ENCODE measurements at regions not wholly inside any gene's neighbourhood (a gene's known extent, or its start where the extent isn't known, plus 50 kb on each side); places are given as distances from the start of the nearest gene placed in this dataset.

- TF ChIP-seq MYC (IDR thresholded peaks at IDR 0.05; ENCODE audit: low read depth, low read length): no peak
- TF ChIP-seq POLR2A (IDR thresholded peaks at IDR 0.05; ENCODE audit: extremely low read depth, insufficient read length): no peak
- TF ChIP-seq, protein P1, sequence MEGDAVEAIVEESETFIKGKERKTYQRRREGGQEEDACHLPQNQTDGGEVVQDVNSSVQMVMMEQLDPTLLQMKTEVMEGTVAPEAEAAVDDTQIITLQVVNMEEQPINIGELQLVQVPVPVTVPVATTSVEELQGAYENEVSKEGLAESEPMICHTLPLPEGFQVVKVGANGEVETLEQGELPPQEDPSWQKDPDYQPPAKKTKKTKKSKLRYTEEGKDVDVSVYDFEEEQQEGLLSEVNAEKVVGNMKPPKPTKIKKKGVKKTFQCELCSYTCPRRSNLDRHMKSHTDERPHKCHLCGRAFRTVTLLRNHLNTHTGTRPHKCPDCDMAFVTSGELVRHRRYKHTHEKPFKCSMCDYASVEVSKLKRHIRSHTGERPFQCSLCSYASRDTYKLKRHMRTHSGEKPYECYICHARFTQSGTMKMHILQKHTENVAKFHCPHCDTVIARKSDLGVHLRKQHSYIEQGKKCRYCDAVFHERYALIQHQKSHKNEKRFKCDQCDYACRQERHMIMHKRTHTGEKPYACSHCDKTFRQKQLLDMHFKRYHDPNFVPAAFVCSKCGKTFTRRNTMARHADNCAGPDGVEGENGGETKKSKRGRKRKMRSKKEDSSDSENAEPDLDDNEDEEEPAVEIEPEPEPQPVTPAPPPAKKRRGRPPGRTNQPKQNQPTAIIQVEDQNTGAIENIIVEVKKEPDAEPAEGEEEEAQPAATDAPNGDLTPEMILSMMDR (IDR thresholded peaks at IDR 0.05; ENCODE audit: low read depth, low read length): no peak
- no peak for TF ChIP-seq MAX (IDR thresholded peaks at IDR 0.05; ENCODE audit: low read depth, low read length)
- no peak for DNase-seq (ENCODE audit: low read depth)
- no peak overlapping the region for H3K4me3 ChIP-seq (ENCODE audit: low read depth, low read length)
Observed at GRCh38 chr2:111626865-111627163, 257.2 kb downstream of the ANAPC1 start.

DNA sequence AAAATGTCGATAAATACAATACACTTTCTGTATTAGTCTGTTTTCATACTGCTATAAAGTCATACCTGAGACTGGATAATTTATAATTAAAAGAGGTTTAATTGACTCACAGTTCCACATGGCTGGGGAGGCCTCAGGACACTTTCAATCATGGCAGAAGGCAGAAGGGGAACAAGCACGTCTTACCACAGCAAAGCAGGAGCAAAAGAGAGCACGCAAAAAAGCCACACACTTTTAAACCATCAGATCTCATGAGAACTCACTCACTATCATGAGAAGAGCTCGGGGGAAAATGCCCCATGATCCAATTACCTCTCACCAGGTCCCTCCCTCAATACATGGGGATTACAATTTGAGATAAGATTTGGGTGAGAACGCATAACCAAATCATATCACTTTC, 256.7 kb downstream of the ANAPC1 start:
- DNase-seq (ENCODE audit: low read depth): peak; percentile 37
- H3K4me3 ChIP-seq (ENCODE audit: low read depth, low read length): no peak overlapping the region
- no peak for TF ChIP-seq MAX (IDR thresholded peaks at IDR 0.05; ENCODE audit: low read depth, low read length)

DNA sequence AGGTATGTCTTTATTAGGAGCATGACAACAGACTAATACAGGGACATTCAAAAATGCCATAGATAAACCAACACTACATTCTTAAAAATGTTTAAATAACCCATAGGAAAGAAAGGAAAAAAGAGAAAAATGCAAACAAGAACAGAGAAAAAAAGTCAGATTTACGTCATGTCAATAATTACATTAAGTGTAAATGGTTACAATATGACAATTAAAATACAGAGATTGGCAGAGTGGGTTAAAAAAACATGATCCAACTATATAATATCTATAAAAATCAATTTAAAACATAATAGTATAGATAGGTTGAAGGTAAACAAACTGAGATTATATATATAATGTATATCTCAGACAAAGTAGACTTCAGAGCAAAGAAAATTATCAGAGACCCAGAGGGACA, 255.8 kb downstream of the ANAPC1 start:
- TF ChIP-seq, protein P1 (IDR thresholded peaks at IDR 0.05; ENCODE audit: low read depth, low read length): no peak
- TF ChIP-seq POLR2A (IDR thresholded peaks at IDR 0.05; ENCODE audit: extremely low read depth, insufficient read length) (no peak), MYC (IDR thresholded peaks at IDR 0.05; ENCODE audit: low read depth, low read length) (no peak), MAX (IDR thresholded peaks at IDR 0.05; ENCODE audit: low read depth, low read length) (no peak)
- DNase-seq (ENCODE audit: low read depth): no peak
- H3K4me3 ChIP-seq (ENCODE audit: low read depth, low read length): no peak overlapping the region

DNA sequence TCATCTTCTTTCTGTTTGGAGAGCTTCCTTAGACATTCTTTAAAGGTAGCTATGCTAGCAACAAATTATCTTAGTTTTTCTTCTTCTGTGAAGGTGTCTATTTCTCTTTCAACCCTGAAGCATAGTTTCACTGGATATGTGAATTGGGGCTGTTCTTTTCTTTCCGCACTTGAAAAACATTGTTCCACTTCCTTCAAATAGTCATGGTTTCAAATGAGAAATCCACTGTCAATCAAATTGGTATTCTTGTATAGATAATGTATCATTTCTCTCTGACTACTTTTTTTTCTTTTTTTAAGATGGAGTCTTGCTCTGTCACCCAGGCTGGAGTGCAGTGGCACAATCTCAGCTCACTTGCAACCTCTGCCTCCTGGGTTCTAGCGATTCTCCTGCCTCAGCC, 254.0 kb downstream of the ANAPC1 start:
- TF ChIP-seq MYC (IDR thresholded peaks at IDR 0.05; ENCODE audit: low read depth, low read length): no peak
- TF ChIP-seq, protein P1 (IDR thresholded peaks at IDR 0.05; ENCODE audit: low read depth, low read length): no peak
- no peak overlapping the region for H3K4me3 ChIP-seq (ENCODE audit: low read depth, low read length)
- no peak for DNase-seq (ENCODE audit: low read depth)

GRCh38 chr2:111632661-111633060, 251.3 kb downstream of the ANAPC1 start:
- DNase-seq (ENCODE audit: low read depth): peak; percentile 23
- H3K4me3 ChIP-seq (ENCODE audit: low read depth, low read length): no peak overlapping the region
- TF ChIP-seq MAX (IDR thresholded peaks at IDR 0.05; ENCODE audit: low read depth, low read length) (no peak), MYC (IDR thresholded peaks at IDR 0.05; ENCODE audit: low read depth, low read length) (no peak), POLR2A (IDR thresholded peaks at IDR 0.05; ENCODE audit: extremely low read depth, insufficient read length) (no peak)
- TF ChIP-seq, protein P1 (IDR thresholded peaks at IDR 0.05; ENCODE audit: low read depth, low read length): no peak

DNA sequence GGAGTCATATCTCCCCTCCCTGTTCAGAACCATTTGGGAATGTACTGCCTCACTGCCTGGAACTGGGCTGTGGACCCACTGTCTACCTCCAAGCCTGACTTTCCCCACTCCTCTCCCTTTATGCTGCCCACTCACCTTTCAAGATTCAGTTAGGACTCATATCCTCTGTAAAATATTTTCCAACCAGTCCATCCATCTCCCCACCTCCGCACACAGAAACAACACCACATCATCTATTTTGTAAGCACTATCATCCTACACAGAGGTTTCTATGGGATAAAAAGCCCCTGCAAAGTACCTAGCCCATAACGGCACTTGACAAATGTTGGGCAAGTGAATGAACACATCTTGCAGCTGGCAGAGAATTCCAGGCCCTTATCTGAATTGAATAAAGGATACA, 250.8 kb downstream of the ANAPC1 start:
- no peak for DNase-seq (ENCODE audit: low read depth)
- no peak overlapping the region for H3K4me3 ChIP-seq (ENCODE audit: low read depth, low read length)
- TF ChIP-seq MYC (IDR thresholded peaks at IDR 0.05; ENCODE audit: low read depth, low read length): no peak
- no peak for TF ChIP-seq MAX (IDR thresholded peaks at IDR 0.05; ENCODE audit: low read depth, low read length)
- TF ChIP-seq POLR2A (IDR thresholded peaks at IDR 0.05; ENCODE audit: extremely low read depth, insufficient read length): no peak
- TF ChIP-seq, protein P1 (IDR thresholded peaks at IDR 0.05; ENCODE audit: low read depth, low read length): no peak
